NCI-H2107 (cell line): ENCODE measurements at regions not wholly inside any gene's neighbourhood (a gene's known extent, or its start where the extent isn't known, plus 50 kb on each side); places are given as distances from the start of the nearest gene placed in this dataset.

Experiments used
- DNase-seq: peaks from one replicate; lab custom pipeline; 2025; lab: John Stamatoyannopoulos, UW

GRCh38 chr14:51396222-51396815 is 156.3 kb downstream of the TMX1 start:
- no peak for DNase-seq

DNA sequence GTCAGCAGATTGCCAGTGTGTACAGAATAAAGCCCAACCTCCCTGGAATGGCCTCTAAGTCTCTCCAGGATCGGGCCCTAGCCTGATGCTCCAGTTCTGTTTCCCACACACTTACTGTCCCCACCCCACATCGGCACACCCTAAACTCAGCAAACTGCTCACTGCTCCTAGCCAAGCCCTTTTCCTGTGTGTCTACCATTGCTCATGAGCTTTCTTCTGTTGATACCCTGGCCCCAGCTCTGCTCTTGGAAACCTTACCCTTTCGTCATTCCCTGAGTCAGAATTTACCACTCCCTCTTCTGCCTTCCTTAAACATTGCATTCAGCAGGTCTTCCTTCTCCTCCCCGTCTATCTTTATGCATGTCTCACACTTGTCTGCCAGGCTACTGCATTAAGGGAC is 158.9 kb downstream of the TMX1 start:
- DNase-seq, result no peak

DNA sequence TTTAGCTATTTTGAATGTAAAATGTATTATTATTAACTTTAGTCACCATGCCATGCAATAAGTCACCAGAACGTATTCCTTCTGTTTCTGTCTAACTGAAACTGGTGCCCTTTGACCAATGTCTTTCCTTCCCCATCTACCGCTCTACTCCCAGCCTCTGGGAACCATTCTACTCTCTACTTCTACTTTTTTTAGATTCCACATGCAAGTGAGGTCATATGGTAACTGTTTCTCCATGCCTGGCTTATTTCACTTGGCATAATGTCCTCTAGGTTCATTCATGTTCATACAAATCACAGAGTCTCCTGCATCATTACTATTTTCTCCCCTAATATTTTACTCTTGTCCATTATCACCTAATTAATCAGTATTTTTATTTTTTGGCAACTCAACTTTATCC is 160.1 kb downstream of the TMX1 start:
- DNase-seq, result no peak

- DNase-seq, result no peak
Observed at GRCh38 chr14:51401272-51401671, 161.2 kb downstream of the TMX1 start.

DNA sequence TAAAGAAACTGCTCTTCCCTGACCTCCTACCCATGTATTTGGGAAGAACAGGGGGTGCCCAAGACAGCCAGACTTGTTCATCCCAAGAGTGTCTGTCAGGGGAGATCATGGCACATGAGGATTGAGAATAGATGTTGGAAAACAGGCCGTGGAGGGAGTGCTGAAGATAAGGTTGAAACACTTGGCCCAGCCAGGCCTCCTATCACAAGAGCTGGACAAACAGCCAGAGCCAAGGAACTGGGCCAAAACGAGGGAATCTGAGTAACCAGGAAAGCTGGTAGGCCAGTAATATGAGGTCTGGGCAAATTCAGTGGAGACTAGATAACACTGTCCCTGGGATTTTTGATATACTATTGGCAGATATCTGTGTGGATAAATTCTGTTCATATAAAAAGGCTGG is 161.7 kb downstream of the TMX1 start:
- no peak for DNase-seq

DNA sequence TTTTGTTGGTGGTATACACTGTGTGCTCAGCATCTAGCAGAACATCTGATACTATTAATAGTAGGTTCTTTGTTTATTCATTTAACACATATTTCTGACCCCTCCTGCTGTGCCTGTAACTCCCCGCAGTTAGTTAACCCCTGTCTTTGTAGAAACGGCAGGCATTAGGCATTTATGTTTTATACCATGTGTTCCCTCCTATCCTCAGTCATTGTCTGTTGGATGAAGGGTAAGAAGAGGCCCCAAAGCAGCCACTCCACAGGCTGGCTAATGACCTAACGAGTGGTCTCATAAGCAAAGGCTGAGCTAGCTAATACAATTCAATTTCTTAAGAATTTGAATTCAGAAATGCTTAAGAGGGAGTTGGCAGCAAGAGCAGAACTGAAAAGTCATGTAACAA is 170.8 kb downstream of the TMX1 start:
- no peak for DNase-seq

DNA sequence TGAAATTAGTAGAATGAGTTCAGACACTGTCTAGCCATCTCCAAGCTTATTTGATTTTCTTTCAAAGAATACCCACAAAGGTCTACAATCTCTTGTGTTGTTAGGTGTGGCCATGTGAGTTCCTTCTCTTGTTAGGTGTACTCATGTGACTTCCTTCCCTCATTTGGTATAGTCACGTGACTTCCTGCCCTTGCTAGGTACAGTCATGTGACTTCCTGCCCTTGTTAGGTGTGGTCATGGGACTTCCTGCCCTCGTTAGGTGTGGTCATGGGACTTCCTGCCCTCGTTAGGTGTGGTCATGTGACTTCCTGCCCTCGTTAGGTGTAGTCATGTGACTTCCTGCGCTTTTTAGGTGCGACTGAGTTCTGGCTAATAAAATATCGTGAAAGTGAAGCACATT is 179.6 kb downstream of the TMX1 start:
- no peak for DNase-seq

- no peak for DNase-seq
Observed at GRCh38 chr14:51422704-51423103, 182.7 kb downstream of the TMX1 start.

GRCh38 chr14:51424041-51424440 is 184.0 kb downstream of the TMX1 start:
- no peak for DNase-seq

- no peak for DNase-seq
Observed at GRCh38 chr14:51424561-51425251, 184.7 kb downstream of the TMX1 start.

DNA sequence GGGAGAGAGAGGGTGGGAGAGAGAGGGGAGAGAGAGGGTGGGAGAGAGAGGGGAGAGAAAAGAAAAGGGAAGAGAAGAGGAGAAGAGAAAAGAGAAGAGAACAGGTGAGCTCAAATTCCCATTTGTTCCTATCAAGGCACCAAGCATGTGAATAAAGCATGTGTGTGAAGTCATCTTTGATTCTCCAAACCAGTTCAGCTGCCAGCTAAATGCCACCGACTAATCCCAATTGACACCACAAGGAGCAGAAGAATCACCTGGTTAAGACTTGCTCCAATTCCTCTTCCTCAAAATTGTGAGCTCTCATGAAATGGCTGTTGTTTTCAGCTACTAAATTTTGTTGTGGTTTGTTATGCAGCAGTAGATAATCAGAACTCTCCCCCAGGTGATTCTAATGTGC is 188.9 kb downstream of the TMX1 start:
- no peak for DNase-seq

DNA sequence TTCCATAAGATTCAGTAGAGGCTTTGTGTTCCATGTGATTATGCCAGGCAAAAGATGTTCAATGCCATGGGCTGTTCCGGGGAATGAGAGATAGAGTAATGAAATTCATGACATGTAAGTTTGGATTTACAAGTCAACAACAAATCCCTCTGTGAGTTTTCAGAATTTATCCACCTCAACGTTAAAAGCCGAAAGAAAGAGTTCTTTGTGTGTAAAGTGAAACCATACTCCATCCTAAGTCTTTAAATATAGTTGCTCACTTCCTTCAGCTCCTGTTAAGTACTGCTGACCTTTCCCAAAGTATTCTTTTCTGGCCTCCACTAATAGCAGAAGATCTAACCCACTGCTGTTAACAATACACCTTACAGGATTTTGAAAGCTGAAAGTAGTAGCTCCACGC is 190.0 kb downstream of the TMX1 start:
- no peak for DNase-seq

GRCh38 chr14:51430633-51431032 is 190.6 kb downstream of the TMX1 start:
- peak; percentile 19 for DNase-seq

GRCh38 chr14:51431033-51431709 is 191.1 kb downstream of the TMX1 start:
- DNase-seq, result no peak

- DNase-seq, result no peak
Observed at GRCh38 chr14:51431741-51432140, 191.7 kb downstream of the TMX1 start.

DNA sequence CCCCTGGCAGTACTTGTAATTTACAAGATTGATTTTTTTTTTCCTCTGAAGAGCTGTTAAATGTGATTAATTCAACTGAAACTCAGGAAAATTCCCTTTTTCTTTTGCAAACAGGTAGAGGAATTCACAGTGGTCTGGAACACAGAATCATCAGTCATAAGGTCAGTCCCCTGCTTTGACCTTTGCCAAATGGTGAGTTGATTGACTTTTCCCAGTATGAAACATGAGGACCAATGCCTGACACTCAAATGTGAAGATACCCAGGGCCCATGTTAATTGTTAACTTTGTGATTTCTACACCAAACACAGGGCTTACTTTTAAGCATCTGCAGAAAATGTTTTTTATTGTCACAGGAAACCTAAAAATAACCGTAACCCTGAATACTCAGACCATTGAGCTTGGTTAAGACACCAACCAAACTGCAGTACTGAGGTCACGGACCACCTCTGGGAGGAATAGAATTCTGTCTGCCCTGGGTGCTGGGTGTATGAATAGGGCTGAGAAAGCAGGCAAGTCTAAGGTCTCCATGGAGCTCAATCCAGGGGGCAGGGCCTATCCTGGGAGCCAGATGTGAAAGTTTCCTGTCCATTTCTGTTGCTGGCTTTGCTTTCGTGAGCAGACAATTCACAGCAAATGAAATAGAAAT is 192.4 kb downstream of the TMX1 start:
- no peak for DNase-seq

DNA sequence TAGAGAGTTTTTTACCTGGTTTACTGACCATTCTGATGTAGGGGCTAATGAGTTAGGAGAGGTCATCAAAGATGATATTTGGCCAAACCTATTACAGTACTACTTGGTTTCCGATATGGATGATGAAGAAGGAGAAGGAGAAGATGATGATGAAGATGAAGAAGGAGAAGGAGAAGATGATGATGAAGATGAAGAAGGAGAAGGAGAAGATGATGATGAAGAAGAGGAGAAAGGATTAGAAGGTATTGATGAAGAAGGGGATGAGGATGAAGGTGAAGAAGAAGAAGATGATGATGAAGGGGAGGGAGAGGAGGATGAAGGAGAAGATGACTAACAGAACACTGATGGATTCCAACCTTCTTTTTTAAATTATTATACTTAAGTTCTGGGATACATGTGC is 196.6 kb downstream of the TMX1 start:
- DNase-seq, result no peak

DNA sequence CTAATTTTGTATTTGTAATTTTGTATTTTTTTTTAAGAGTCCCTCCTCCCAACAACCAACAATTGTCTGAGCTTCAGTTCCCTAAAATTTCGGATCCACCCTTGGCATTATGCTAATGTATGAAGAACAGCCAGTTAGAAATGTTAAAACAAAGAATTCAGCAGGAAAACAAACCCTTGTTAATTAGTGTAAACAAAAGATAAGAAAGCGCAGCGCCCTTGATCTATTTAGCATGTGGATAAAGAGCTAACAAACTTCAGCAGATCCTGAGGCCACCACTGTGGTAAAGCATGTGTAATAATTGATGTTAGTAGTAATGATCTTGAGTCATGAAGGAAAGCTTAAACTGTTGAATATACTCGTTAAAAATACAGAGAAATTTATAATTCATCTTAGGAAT is 199.8 kb downstream of the TMX1 start:
- no peak for DNase-seq

- DNase-seq, result no peak
Observed at GRCh38 chr14:51441001-51441400, 201.0 kb downstream of the TMX1 start.

- DNase-seq, result no peak
Observed at GRCh38 chr14:51442513-51443175, 202.6 kb downstream of the TMX1 start.

DNA sequence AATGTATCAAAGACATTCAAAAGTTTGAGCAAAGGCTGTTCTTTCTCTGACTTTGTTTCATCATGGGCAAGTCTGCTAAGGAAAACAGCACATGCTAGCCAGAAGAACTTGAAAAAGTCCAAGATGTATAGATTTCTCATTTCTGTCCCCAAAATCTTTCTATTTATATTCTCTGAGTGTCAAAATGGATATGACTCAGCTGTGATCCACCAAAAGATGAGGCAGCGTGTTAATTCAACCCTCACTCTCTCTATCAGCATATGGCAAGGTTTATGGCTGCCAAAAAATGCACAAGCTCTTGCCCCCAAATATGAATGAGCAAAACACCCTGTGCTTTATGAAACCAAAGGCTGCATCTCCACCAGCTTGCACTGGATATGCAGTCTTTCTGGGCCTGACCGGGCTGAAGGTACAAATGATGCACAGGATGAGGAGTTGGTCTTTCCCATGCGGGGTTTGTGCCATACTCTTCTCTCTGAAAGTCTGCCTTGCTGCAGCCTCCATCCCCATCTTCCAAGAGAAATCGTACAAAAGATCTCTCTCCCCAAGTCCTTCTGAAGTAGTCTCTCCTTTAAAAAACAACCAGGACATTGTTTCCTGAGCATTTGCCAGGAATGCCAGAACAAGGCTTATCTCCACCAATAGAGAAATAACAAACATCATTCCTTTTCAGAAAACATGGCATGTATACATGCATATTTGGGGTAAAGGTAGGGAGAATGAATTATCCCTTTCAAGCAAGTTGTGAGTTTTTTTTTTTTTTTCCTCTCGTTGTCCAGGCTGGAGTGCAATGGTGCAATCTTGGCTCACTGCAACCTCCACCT is 203.4 kb downstream of the TMX1 start:
- no peak for DNase-seq
